GM12878 (cell line): ENCODE measurements at regions not wholly inside any gene's neighbourhood (a gene's known extent, or its start where the extent isn't known, plus 50 kb on each side); places are given as distances from the start of the nearest gene placed in this dataset.

ENCODE experiments used
- ATAC-seq: fragments of 200-7000 bp; cut with Tn5 transposase; 3 replicates; pipeline ENCODE4 v1.9.1; 2020; ENCODE audit warnings: mild to moderate bottlenecking, moderate library complexity
- BruUV-seq: library from RNA; stranded (reverse); fragments of 400-500 nt; replicated peaks from 2 replicates; lab custom pipeline; 2021; lab: Mats Ljungman, UMichigan
- CTCF ChIA-PET: fragments of 300-600 bp; sonication (Branson Sonifier 250); formaldehyde crosslinking; extraction: SDS; loops from one replicate; lab custom pipeline; 2021; ENCODE audit warnings: inconsistent platforms; lab: Yijun Ruan, JAX
- POLR2A ChIA-PET: fragments of 350-600 bp; formaldehyde crosslinking; extraction: SDS; loops from one replicate; lab custom pipeline; 2021; ENCODE audit warnings: inconsistent platforms; lab: Charles Lee
- RAD21 ChIA-PET: fragments of 300-600 bp; sonication (Branson Sonifier 250); formaldehyde crosslinking; loops from one replicate; lab custom pipeline; 2023; ENCODE audit warnings: antibody characterized with exemption; ENCODE audit not compliant: unreplicated experiment; lab: Charles Lee
- SMC1A ChIA-PET: fragments of 300-600 bp; sonication (Branson Sonifier 250); formaldehyde crosslinking; loops from one replicate; lab custom pipeline; 2023; ENCODE audit not compliant: unreplicated experiment, uncharacterized antibody; lab: Charles Lee
- DNase-seq: peaks from one replicate; pipeline ENCODE4 v3.0.0-alpha.2; 2011; ENCODE audit warnings: low read depth, low spot score
- FAIRE-seq: peaks from 3 replicates; lab custom pipeline; 2011; peaks lifted over from hg19 to GRCh38; lab: Jason Lieb, UNC
- H2AFZ ChIP-seq: 2 replicates; pipeline ENCODE4 v1.6.0; 2011; ENCODE audit warnings: low read depth, low read length, control low read depth; ENCODE audit not compliant: control insufficient read depth
- H3K27ac ChIP-seq: 2 replicates; pipeline ENCODE4 v1.5.1; 2011; ENCODE audit warnings: control low read depth; ENCODE audit not compliant: control insufficient read depth, insufficient read depth
- H3K27me3 ChIP-seq, 2 experiments: replicated peaks in 1 of 2; 2 replicates each; pipeline versions ENCODE4 v1.6.0 to v1.6.1; 2011; ENCODE audit warnings: low read length in 1 of 2; ENCODE audit not compliant: control insufficient read depth in 2 of 2, insufficient read depth in 2 of 2
- H3K36me3 ChIP-seq, 2 experiments: 2 replicates each; pipeline ENCODE4 v1.5.1; 2011; ENCODE audit warnings: low read length in 1 of 2; ENCODE audit not compliant: control insufficient read depth in 2 of 2, insufficient read depth in 2 of 2
- H3K4me1 ChIP-seq: 2 replicates; pipeline ENCODE4 v1.6.1; 2011; ENCODE audit warnings: mild to moderate bottlenecking, low read length, moderate library complexity, mixed read lengths; ENCODE audit not compliant: control insufficient read depth, insufficient read depth
- H3K4me2 ChIP-seq: 2 replicates; pipeline ENCODE4 v1.6.0; 2011; ENCODE audit warnings: control low read depth; ENCODE audit not compliant: control insufficient read depth, insufficient read depth
- H3K4me3 ChIP-seq: fragments of 200-600 bp; sonication (generic); 2 replicates; pipeline ENCODE4 v1.5.1; 2016
- H3K79me2 ChIP-seq: 2 replicates; pipeline ENCODE4 v1.6.0; 2011; ENCODE audit warnings: low read length; ENCODE audit not compliant: control insufficient read depth, insufficient read depth
- H3K9ac ChIP-seq: 2 replicates; pipeline ENCODE4 v1.8.0; 2011; ENCODE audit warnings: low read length, control low read depth, mixed read lengths; ENCODE audit not compliant: control insufficient read depth, insufficient read depth
- H3K9me3 ChIP-seq: replicated peaks from 3 replicates; pipeline ENCODE4 v1.5.1; 2011; ENCODE audit warnings: mild to moderate bottlenecking, low read length; ENCODE audit not compliant: control insufficient read depth, insufficient read depth
- H4K20me1 ChIP-seq: 2 replicates; pipeline ENCODE4 v1.6.0; 2011; ENCODE audit not compliant: control insufficient read depth, insufficient read depth
- ATF2 ChIP-seq: IDR thresholded peaks from 2 replicates; pipeline ENCODE4 v1.6.1; 2012; ENCODE audit warnings: low read length, inconsistent platforms
- BHLHE40 ChIP-seq, 2 experiments: fragments of 450-650 bp in 1 of 2; IDR thresholded peaks; 2 replicates each; pipeline ENCODE4 v1.6.1; 2011 to 2017; ENCODE audit warnings: low read depth in 2 of 2, borderline replicate concordance in 1 of 2, improper control_type of control experiment in 1 of 2, low read length in 1 of 2, mild to moderate bottlenecking in 1 of 2
- CREB1 ChIP-seq: IDR thresholded peaks from 2 replicates; pipeline ENCODE4 v1.6.1; 2012; ENCODE audit warnings: low read depth, mild to moderate bottlenecking, inconsistent platforms
- ETV6 ChIP-seq, 2 experiments: fragments of 450-650 bp in 1 of 2; IDR thresholded peaks in 1 of 2; conservative IDR thresholded peaks in 1 of 2; 2 replicates each; pipeline ENCODE4 v1.6.1; 2014; ENCODE audit warnings: antibody characterized with exemption in 1 of 2, borderline replicate concordance in 1 of 2, low read depth in 1 of 2, mild to moderate bottlenecking in 1 of 2, moderate library complexity in 1 of 2
- FOS ChIP-seq: IDR thresholded peaks from 3 replicates; pipeline ENCODE4 v1.6.1; 2011; ENCODE audit warnings: borderline replicate concordance; ENCODE audit not compliant: insufficient read length; ENCODE audit errors: extremely low read depth
- IRF5 ChIP-seq: fragments of 450-650 bp; IDR thresholded peaks from 2 replicates; pipeline ENCODE4 v1.6.1; 2017; ENCODE audit warnings: borderline replicate concordance
- JUNB ChIP-seq: IDR thresholded peaks from 2 replicates; pipeline ENCODE4 v1.6.1; 2016; ENCODE audit warnings: antibody characterized with exemption, mild to moderate bottlenecking
- LARP7 ChIP-seq: fragments of 450-650 bp; IDR thresholded peaks from 2 replicates; pipeline ENCODE4 v1.6.1; 2017; ENCODE audit warnings: mild to moderate bottlenecking
- MXI1 ChIP-seq: fragments of 150-350 bp; IDR thresholded peaks from 2 replicates; pipeline ENCODE4 v1.6.1; 2011; ENCODE audit warnings: low read depth, mild to moderate bottlenecking, inconsistent platforms, low read length, improper control_type of control experiment
- PKNOX1 ChIP-seq: fragments of 450-650 bp; IDR thresholded peaks from 2 replicates; pipeline ENCODE4 v1.6.1; 2016; ENCODE audit warnings: mild to moderate bottlenecking
- PRDM15 ChIP-seq: fragments of 450-650 bp; formaldehyde crosslinking; IDR thresholded peaks from 2 replicates; pipeline ENCODE4 v1.4.0; 2020; ENCODE audit warnings: mild to moderate bottlenecking, moderate library complexity
- SRF ChIP-seq, 2 experiments: IDR thresholded peaks; 2 replicates each; pipeline ENCODE4 v1.6.1; 2011; ENCODE audit warnings: low read depth in 2 of 2, low read length in 2 of 2, mild to moderate bottlenecking in 1 of 2, moderate library complexity in 1 of 2
- ZBTB33 ChIP-seq: fragments of 450-650 bp; IDR thresholded peaks from 2 replicates; pipeline ENCODE4 v1.6.1; 2017; ENCODE audit warnings: mild to moderate bottlenecking
- in situ Hi-C: fragments of 300-500 bp; cut with MboI; formaldehyde crosslinking; loops from 9 replicates; pipeline ENCODE4 v1.14.3; 2018; ENCODE audit warnings: mixed read lengths
- intact Hi-C: fragments of 100-400 bp; cut with micrococcal nuclease; formaldehyde crosslinking; loops from one replicate; pipeline ENCODE4 v1.14.2; 2022; ENCODE audit not compliant: unreplicated experiment

GRCh38 chr2:78093436-78093835 is 571.3 kb upstream of the LRRTM4 start:
- H2AFZ ChIP-seq: no peak overlapping the region
- DNase-seq (no peak), ATAC-seq (no peak), FAIRE-seq (no peak)
- H4K20me1 ChIP-seq: no peaks in the 10 kb centered on the region
- SMC1A ChIA-PET: interaction anchor here (1.4 kb wide), 1 partner anchor 10 kb away, joined by 6 read pairs; no protein-coding TSS in a partner anchor
- no peaks in the 10 kb centered on the region for H3K27me3 ChIP-seq
- in situ Hi-C loops (no loop called here), intact Hi-C loops (no loop called here)
- no peaks in the 10 kb centered on the region for H3K36me3 ChIP-seq
- no peaks in the 10 kb centered on the region for H3K4me1 ChIP-seq
- POLR2A ChIA-PET: no interaction called here
- H3K9ac ChIP-seq: no peak overlapping the region
- BruUV-seq: no TSS peak
- no peaks in the 10 kb centered on the region for H3K79me2 ChIP-seq
- no peak overlapping the region for H3K4me3 ChIP-seq
- CTCF ChIA-PET: interaction anchor here (0.6 kb wide), 1 partner anchor 277 kb away, joined by 4 read pairs; no protein-coding TSS in a partner anchor
- H3K4me2 ChIP-seq: no peak overlapping the region
- H3K27ac ChIP-seq: no peak overlapping the region
- RAD21 ChIA-PET: no interaction called here
- no peaks in the 10 kb centered on the region for H3K9me3 ChIP-seq
- TF ChIP-seq FOS (no peak), PRDM15 (no peak), ATF2 (no peak), PKNOX1 (no peak), ZBTB33 (no peak), CREB1 (no peak), SRF (IDR thresholded peaks at IDR 0.05; ENCODE audit: low read depth in 2 of 2, low read length in 2 of 2) (no peak), MXI1 (no peak), ETV6 (conservative IDR thresholded peaks at IDR 0.05 in 1 of 2, IDR thresholded peaks at IDR 0.05 in 1 of 2; ENCODE audit: borderline replicate concordance in 1 of 2, low read depth in 1 of 2) (no peak), JUNB (no peak), IRF5 (no peak), LARP7 (no peak), BHLHE40 (IDR thresholded peaks at IDR 0.05; ENCODE audit: borderline replicate concordance in 1 of 2, low read depth in 2 of 2, low read length in 1 of 2) (no peak)
